ENCODE measurements at regions not wholly inside any gene's neighbourhood (a gene's known extent, or its start where the extent isn't known, plus 50 kb on each side); places are given as distances from the start of the nearest gene placed in this dataset.
A peak's percentile ranks its signal among the peaks of the same experiment; 100 is the strongest.

- no peak for DNase-seq
Measured at GRCh38 chr10:29760138-29760900, 125.5 kb upstream of the SVIL start.

GRCh38 chr10:29757551-29758297 is 123.0 kb upstream of the SVIL start:
- DNase-seq = no peak

GRCh38 chr10:29756451-29756850 is 121.7 kb upstream of the SVIL start:
- DNase-seq = no peak

GRCh38 chr10:29753283-29753682 is 118.5 kb upstream of the SVIL start:
- no peak for DNase-seq

- DNase-seq = no peak
Measured at GRCh38 chr10:29751684-29752083, 116.9 kb upstream of the SVIL start.

- DNase-seq = no peak
Measured at GRCh38 chr10:29751240-29751639, 116.5 kb upstream of the SVIL start.

- no peak for DNase-seq
Measured at GRCh38 chr10:29749150-29749549, 114.4 kb upstream of the SVIL start.

- no peak for DNase-seq
Measured at GRCh38 chr10:29748109-29748650, 113.4 kb upstream of the SVIL start.

GRCh38 chr10:29746080-29746797 is 111.5 kb upstream of the SVIL start:
- DNase-seq = no peak

- DNase-seq = no peak
Measured at GRCh38 chr10:29740981-29741545, 106.3 kb upstream of the SVIL start.

- no peak for DNase-seq
Measured at GRCh38 chr10:29738341-29738740, 103.6 kb upstream of the SVIL start.

GRCh38 chr10:29737074-29737593 is 102.4 kb upstream of the SVIL start:
- DNase-seq = no peak

GRCh38 chr10:29736366-29737073 is 101.7 kb upstream of the SVIL start:
- peak in 2 of 56 donors; percentile 28 for DNase-seq

GRCh38 chr10:29735628-29736365 is 101.0 kb upstream of the SVIL start:
- DNase-seq = peak in 38 of 56 donors; percentile 3 to 69 (median 24)

- DNase-seq = peak in 4 of 56 donors; percentile 5 to 21 (median 16)
Measured at GRCh38 chr10:29734962-29735627, 100.3 kb upstream of the SVIL start.

GRCh38 chr10:29734640-29734961 is 99.8 kb upstream of the SVIL start:
- DNase-seq = no peak

GRCh38 chr10:29733323-29733722 is 98.6 kb upstream of the SVIL start:
- DNase-seq = no peak

GRCh38 chr10:29732918-29733317 is 98.1 kb upstream of the SVIL start:
- DNase-seq = no peak

- DNase-seq = peak in 1 of 56 donors; percentile 5
Measured at GRCh38 chr10:29731760-29732159, 97.0 kb upstream of the SVIL start.
